ENCODE measurements at regions not wholly inside any gene's neighbourhood (a gene's known extent, or its start where the extent isn't known, plus 50 kb on each side); places are given as distances from the start of the nearest gene placed in this dataset.

DNA sequence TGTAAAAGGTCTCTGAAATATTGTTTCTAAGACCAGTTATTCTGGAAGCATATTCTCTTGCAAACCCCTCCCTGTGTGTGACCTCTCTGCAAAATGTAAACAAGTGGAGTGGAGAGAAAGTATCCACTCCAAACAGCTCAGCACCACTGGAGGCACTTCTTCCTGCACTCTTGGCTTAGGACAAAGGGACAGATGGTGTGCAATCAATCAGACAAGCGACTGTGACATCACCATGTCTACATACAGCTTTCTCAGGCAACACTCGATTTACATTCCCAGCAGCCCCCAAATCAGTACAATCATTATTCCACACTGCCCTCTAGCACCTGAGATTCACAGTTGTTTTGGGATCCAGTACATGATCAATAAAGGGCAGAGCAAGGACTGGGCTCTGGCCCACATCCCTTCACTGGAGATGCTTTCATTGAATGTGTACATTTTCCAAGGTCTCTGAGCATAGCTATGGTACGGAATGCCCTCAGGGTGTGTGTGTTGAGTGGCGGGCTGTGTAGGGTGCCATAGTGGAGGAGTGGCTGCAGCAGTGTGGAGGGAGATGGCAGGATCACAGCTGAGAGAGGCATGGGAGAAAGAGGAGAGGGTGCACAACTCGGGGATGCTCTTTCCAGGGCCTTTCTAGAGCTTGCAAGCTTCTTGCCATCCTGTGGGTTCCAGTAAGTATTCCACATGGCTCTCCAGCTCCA is 311.8 kb upstream of the ST6GAL2 start:
- intact Hi-C loops (cut with DNase I, micrococcal nuclease) = no loop called here
- ATAC-seq (no peak), DNase-seq (no peak)
- CTCF ChIA-PET = no interaction called here
- H3K27ac Mint-ChIP-seq = no peak overlapping the region
- H3K4me3 Mint-ChIP-seq = no peak overlapping the region
- no peaks in the 10 kb centered on the region for H3K4me1 Mint-ChIP-seq
- no peaks in the 10 kb centered on the region for H3K9me3 Mint-ChIP-seq (ENCODE audit: low read depth)
- POLR2A ChIA-PET = no interaction called here
- H3K27me3 Mint-ChIP-seq = no peaks in the 10 kb centered on the region
- H3K36me3 Mint-ChIP-seq (ENCODE audit: low read depth) = no peaks in the 10 kb centered on the region

DNA sequence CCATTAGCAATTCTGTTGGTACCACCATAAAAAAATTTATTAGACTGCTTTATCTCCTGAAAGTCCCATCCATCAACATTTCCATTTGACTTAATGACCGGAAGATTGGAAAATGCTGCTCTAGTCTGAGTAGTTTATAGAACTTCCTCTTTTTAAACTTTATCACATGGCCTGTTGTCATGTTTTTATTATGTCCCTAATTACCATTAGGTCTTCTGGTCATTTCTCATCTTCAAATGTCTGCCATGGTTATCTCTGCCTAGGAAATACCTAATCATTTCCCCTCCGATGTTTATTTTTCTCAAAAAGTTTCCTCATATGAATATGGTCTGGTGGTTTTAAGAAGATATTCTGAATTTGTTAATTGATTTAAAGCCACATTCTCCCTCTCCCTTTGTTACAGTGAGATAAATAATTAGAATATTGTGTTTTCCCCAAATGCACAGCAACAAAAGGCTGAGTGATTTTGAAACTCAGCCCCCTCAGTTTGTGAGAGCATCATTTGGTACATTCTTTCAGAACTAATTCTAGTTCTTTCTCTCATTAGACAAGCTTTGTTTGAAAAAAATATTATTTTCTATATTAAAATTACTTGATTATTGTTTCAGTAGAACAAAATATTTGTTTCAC is 317.1 kb upstream of the ST6GAL2 start:
- Mint-ChIP-seq H3K4me3 (no peak overlapping the region), H3K4me1 (no peaks in the 10 kb centered on the region), H3K36me3 (ENCODE audit: low read depth) (no peaks in the 10 kb centered on the region), H3K27me3 (peaks cover 3% of the 10 kb centered on the region), H3K27ac (no peak overlapping the region), H3K9me3 (ENCODE audit: low read depth) (peaks cover 6% of the 10 kb centered on the region)
- no peak for ATAC-seq
- POLR2A ChIA-PET = no interaction called here
- intact Hi-C loops (cut with DNase I, micrococcal nuclease) = no loop called here
- CTCF ChIA-PET = no interaction called here
- DNase-seq = no peak

DNA sequence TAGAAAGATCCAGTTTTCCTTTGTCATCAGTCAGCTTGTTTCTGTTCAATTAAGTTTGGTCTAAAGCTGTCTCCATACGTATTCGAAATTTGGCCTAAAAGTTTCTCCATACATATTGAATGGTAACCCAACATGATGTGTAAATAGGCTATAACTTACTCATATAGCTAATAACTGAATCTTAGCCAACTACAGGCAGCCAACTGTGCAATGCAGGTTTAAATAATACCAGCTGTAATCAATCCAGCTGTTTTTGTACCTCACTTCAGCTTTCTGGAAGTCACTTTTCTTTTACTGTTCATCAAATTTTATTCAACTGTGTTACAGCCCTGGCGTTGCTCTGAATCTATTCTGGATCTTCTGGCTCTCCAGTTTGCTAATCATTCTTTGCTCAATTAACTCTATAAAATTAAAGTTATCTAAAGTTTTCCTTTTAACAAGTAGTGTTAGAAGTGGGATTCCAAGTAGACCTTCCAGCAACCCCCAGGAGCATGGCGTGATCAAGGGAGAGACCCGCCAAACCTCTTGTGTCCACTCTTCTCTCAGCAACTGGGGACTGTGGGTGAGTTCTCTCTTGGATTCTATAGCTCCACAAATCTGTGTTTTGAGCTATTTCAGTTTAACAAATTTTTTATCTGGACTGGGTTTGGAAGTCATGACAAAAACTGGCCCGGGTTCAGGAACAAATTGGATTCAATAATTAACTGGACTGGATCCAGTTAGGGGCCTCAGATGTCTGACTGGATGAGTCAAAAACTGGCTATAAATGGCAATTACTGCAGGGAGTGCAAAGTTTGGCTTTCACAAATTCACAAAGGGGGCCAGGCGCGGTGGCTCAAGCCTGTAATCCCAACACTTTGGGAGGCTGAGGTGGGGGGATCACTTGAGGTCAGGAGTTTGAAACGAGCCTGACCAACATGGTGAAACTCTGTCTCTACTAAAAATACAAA is 329.7 kb upstream of the ST6GAL2 start:
- intact Hi-C loops (cut with DNase I, micrococcal nuclease) = no loop called here
- H3K27me3 Mint-ChIP-seq = no peaks in the 10 kb centered on the region
- no peaks in the 10 kb centered on the region for H3K9me3 Mint-ChIP-seq (ENCODE audit: low read depth)
- POLR2A ChIA-PET = no interaction called here
- CTCF ChIA-PET = interaction anchor here (0.7 kb wide), 1 partner anchor 355 kb away, joined by 3 read pairs; no protein-coding TSS in a partner anchor
- H3K36me3 Mint-ChIP-seq (ENCODE audit: low read depth) = no peaks in the 10 kb centered on the region
- H3K4me1 Mint-ChIP-seq = no peaks in the 10 kb centered on the region
- H3K4me3 Mint-ChIP-seq = no peak overlapping the region
- DNase-seq (no peak), ATAC-seq (no peak)
- H3K27ac Mint-ChIP-seq = no peak overlapping the region

DNA sequence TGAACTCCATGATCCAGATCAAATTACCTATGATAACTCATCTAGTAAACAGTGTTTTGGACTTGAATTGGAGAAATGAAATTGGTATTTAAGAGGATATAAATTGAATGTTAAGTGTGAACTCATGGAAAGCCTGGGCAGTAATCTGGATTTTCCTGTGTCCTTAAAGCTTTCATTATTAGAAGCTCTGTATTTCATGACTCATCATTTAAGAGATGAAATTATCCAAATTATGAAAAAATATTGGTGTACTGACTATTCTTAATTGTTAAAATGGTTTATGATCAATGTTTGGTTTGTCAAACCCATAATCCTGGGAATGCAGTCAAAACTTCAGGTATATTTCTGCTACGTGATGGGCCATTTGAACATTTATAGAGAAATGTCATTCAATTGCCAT is 332.2 kb upstream of the ST6GAL2 start:
- ATAC-seq (no peak), DNase-seq (no peak)
- no peaks in the 10 kb centered on the region for H3K4me1 Mint-ChIP-seq
- ChIA-PET POLR2A (no interaction called here), CTCF (interaction anchor here (0.8 kb wide), 1 partner anchor 10 kb away, joined by 3 read pairs; no protein-coding TSS in a partner anchor)
- intact Hi-C loops (cut with DNase I, micrococcal nuclease) = no loop called here
- H3K9me3 Mint-ChIP-seq (ENCODE audit: low read depth) = peaks cover 3% of the 10 kb centered on the region
- no peak overlapping the region for H3K4me3 Mint-ChIP-seq
- H3K27me3 Mint-ChIP-seq = no peaks in the 10 kb centered on the region
- H3K27ac Mint-ChIP-seq = no peak overlapping the region
- no peaks in the 10 kb centered on the region for H3K36me3 Mint-ChIP-seq (ENCODE audit: low read depth)

DNA sequence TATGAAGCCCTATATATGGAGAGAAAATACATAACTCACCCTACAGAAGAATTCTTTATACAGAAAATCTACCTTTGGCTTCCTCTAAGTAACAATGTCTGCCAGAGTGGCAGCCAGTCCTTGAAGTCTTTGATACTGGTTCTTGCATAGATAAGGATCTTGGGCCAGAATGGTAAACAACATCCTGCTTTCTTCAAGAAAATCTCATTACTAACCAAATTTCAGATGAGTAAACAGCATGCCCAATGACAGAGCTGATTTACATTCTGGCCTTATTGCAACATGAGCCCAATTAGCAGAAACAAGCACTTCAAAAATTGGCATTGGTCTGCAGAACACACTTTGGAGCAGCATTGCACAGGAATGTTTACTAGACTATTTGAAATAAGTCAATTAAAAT is 336.5 kb upstream of the ST6GAL2 start:
- Mint-ChIP-seq H3K9me3 (ENCODE audit: low read depth) (peaks cover 4% of the 10 kb centered on the region), H3K36me3 (ENCODE audit: low read depth) (no peaks in the 10 kb centered on the region), H3K4me3 (no peak overlapping the region), H3K4me1 (no peaks in the 10 kb centered on the region), H3K27me3 (no peaks in the 10 kb centered on the region), H3K27ac (no peak overlapping the region)
- ChIA-PET POLR2A (no interaction called here), CTCF (no interaction called here)
- intact Hi-C loops (cut with DNase I, micrococcal nuclease) = no loop called here
- DNase-seq = no peak
- ATAC-seq = no peak

DNA sequence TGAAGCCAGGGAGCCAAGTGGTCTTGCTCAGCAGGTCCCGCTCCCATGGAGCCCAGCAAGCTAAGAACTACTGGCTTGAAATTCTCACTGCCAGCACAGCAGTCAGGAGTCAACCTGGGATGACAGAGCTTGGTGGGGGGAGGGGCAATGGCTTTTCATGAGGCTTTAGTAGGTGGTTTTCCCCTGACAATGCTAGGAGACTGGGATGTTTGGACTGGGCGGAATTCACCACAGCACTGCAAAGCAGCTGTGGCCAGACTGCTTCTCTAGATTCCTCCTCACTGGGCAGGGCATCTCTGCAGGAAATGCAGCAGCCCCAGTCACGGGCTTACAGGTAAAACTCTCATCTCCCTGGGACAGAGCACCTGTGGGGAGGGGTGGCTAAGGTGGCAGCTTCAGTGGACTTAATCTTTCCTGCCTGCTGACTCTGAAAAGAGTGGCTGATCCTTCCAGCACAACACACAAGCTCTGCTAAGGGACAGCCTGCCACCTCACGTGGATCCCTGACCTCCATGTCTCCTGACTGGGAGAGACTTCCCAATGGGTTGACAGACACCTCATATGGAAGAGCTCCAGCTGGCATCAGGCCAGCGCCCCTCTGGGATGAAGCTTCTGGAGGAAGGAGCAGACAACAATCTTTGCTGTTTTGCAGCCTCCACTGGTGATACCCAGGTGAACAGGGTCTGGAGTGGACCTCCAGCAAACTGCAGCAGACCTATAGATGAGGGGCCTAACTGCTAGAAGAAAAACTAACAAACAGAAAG is 349.7 kb upstream of the ST6GAL2 start:
- H3K4me3 Mint-ChIP-seq = no peak overlapping the region
- ChIA-PET CTCF (no interaction called here), POLR2A (no interaction called here)
- no peak overlapping the region for H3K27ac Mint-ChIP-seq
- peaks cover 7% of the 10 kb centered on the region for H3K27me3 Mint-ChIP-seq
- no peak for ATAC-seq
- intact Hi-C loops (cut with DNase I, micrococcal nuclease) = no loop called here
- H3K4me1 Mint-ChIP-seq = no peaks in the 10 kb centered on the region
- H3K9me3 Mint-ChIP-seq (ENCODE audit: low read depth) = peaks cover 6% of the 10 kb centered on the region
- no peak for DNase-seq
- no peaks in the 10 kb centered on the region for H3K36me3 Mint-ChIP-seq (ENCODE audit: low read depth)

DNA sequence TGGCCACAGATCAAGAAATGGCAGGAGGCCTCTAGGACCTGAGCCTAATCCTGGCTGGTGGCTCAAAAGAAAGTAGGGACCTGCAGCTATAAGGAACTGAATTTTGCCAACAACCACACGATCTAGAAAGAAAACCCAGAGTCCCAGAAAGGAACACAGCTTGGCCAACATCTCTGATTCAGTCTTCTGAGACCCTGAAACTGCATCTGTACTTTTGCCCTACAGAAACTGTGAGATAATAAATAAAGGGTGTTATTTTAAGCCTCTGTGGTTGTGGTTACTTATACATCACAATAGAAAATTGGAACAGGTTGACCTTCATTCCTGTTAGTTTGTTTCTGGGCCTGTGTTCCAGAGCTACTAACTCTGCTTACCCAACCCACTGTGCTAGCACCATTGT is 356.8 kb upstream of the ST6GAL2 start:
- H3K36me3 Mint-ChIP-seq (ENCODE audit: low read depth) = no peaks in the 10 kb centered on the region
- no peaks in the 10 kb centered on the region for H3K27me3 Mint-ChIP-seq
- no peak for DNase-seq
- ChIA-PET POLR2A (no interaction called here), CTCF (no interaction called here)
- H3K4me3 Mint-ChIP-seq = no peak overlapping the region
- no peaks in the 10 kb centered on the region for H3K4me1 Mint-ChIP-seq
- H3K9me3 Mint-ChIP-seq (ENCODE audit: low read depth) = no peaks in the 10 kb centered on the region
- no peak for ATAC-seq
- no peak overlapping the region for H3K27ac Mint-ChIP-seq
- intact Hi-C loops (cut with DNase I, micrococcal nuclease) = no loop called here

DNA sequence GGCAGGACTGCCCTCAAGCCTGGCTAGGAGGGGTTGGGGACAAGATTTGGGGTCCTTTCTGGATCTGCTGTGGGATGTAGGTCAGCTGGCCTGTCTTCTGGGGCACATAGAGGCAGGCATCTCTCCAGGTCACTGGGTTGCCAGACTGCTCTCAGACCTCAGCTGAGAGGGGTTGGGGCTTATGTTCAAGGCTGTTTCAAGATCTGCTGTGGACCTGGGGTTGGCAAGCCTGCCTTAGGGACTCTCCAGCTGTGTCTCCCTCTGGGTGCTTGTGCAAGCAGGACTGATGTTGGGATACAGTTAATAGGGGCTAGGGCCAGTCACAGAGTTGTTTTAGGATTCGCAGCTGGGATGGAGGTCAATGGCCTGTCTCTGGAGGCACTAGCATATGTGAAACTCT is 363.0 kb upstream of the ST6GAL2 start:
- ChIA-PET CTCF (no interaction called here), POLR2A (no interaction called here)
- no peaks in the 10 kb centered on the region for H3K4me1 Mint-ChIP-seq
- no peak overlapping the region for H3K4me3 Mint-ChIP-seq
- ATAC-seq (no peak), DNase-seq (no peak)
- intact Hi-C loops (cut with DNase I, micrococcal nuclease) = no loop called here
- no peaks in the 10 kb centered on the region for H3K36me3 Mint-ChIP-seq (ENCODE audit: low read depth)
- no peak overlapping the region for H3K27ac Mint-ChIP-seq
- H3K27me3 Mint-ChIP-seq = no peaks in the 10 kb centered on the region
- peaks cover 2% of the 10 kb centered on the region for H3K9me3 Mint-ChIP-seq (ENCODE audit: low read depth)

DNA sequence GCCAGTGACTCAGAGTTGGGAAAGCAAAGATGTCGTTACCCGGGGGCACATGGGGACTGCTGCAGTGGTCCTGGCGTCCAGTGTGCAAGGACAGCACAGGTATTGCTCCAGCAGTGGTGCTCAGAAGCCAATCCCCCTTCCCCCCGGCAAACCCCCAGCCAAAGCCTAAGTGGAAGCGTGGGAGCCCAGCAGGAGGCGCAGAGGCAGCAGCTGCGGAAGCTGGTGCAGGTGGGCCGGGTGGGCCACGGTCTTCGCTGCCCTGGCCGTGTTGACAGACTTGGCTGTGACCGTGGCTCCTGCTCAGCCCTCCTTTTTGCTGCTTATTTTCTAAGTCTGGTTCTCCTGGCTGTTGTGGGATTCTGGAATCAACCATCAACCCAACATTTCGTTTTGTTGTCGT is 369.8 kb upstream of the ST6GAL2 start:
- Mint-ChIP-seq H3K27me3 (no peaks in the 10 kb centered on the region), H3K4me1 (no peaks in the 10 kb centered on the region), H3K36me3 (ENCODE audit: low read depth) (no peaks in the 10 kb centered on the region), H3K27ac (no peak overlapping the region), H3K9me3 (ENCODE audit: low read depth) (peaks cover 4% of the 10 kb centered on the region), H3K4me3 (no peak overlapping the region)
- ChIA-PET CTCF (no interaction called here), POLR2A (no interaction called here)
- DNase-seq = no peak
- intact Hi-C loops (cut with DNase I, micrococcal nuclease) = no loop called here
- no peak for ATAC-seq

DNA sequence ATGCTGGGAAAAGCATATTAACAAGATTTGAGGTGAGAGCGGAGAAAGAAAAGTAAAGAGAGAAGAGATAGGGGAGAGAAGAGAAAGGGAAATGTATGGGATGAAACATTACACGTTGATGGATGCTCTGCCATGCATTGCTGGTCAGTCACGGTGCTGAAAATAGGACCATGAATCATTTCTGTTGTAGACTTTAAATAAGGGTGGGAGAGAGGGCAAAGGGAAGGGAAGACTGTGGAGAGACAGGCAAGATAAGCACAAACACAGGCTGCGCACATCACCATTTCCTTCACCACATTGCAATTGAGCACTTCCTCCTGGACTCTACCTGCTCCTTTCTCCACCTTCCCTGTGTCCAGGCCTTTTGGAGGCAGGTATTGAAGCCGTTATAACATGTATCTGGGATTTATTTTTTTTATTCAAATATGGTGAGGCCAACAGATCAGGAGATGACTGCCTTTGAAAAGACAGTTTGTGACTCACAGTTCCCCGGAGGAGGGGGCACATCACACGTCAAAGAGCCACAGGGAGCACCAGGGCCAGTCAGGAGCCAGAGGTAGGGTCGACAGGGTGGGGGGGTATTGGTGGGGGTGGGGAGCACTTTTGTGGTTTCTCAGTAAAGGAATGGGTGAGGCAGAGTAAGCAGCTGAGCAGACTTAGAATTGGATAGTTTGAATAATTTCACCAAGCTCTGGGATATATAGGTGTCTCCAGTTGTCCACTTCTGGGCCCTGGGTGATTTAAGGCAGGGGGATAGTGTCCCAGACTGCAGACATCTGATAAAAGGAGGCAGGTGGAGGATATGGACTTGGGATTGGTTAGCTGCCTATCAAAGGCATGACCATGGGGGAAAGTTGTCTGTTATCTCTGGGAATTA is 372.8 kb upstream of the ST6GAL2 start:
- no peak for ATAC-seq
- Mint-ChIP-seq H3K4me1 (no peaks in the 10 kb centered on the region), H3K36me3 (ENCODE audit: low read depth) (no peaks in the 10 kb centered on the region), H3K27me3 (no peaks in the 10 kb centered on the region), H3K9me3 (ENCODE audit: low read depth) (peaks cover 2% of the 10 kb centered on the region), H3K4me3 (no peak overlapping the region), H3K27ac (no peak overlapping the region)
- intact Hi-C loops (cut with DNase I, micrococcal nuclease) = no loop called here
- CTCF ChIA-PET = no interaction called here
- DNase-seq = no peak
- POLR2A ChIA-PET = no interaction called here
